Ovary (tissue), 7 donors: ENCODE measurements at regions not wholly inside any gene's neighbourhood (a gene's known extent, or its start where the extent isn't known, plus 50 kb on each side); places are given as distances from the start of the nearest gene placed in this dataset.
"Not testable (repeated sequence)": the region's sequence is repeated elsewhere in the genome, so short reads cannot be mapped to it uniquely, and the experiment has no call there.

Source experiments
- DNase-seq, 5 donors: peaks; one replicate each; pipeline ENCODE4 v3.0.0-alpha.2; 2019 to 2020
- H3K27ac ChIP-seq, 2 donors: fragments of 200-600 bp; one replicate each; pipeline versions ENCODE4 v1.5.1 to v1.8.0; 2019 to 2022
- H3K27me3 ChIP-seq: fragments of 200-600 bp; one replicate; pipeline ENCODE4 v1.8.0; 2022
- H3K36me3 ChIP-seq: fragments of 200-600 bp; sonication (generic); one replicate; pipeline ENCODE4 v1.5.1; 2019
- H3K4me1 ChIP-seq: one replicate; pipeline ENCODE4 v1.8.1; 2013; ENCODE audit warnings: mild to moderate bottlenecking, moderate library complexity; ENCODE audit not compliant: insufficient read depth
- H3K4me3 ChIP-seq: fragments of 200-600 bp; sonication (generic); one replicate; pipeline ENCODE4 v1.5.1; 2017
- H3K9me3 ChIP-seq, 2 donors: fragments of 200-600 bp in 1 of 2; sonication (generic) in 1 of 2; one replicate each; pipeline versions ENCODE4 v1.5.1 to v1.8.1; 2013 to 2019; ENCODE audit warnings: mild to moderate bottlenecking in 1 of 2, moderate library complexity in 1 of 2
- WGBS, 3 donors: extraction: QIAGEN DNeasy Blood & Tissue Kit in 1 of 3; methylation state at CpG; one replicate each; pipeline versions ENCODE4 v1.1.5 to v1.1.7; 2013 to 2017; 5-methylcytosine and 5-hydroxymethylcytosine counted together
- intact Hi-C, 4 donors: fragments of 100-400 bp; cut with DNase I; formaldehyde crosslinking; loops; one replicate each; pipeline versions ENCODE4 v1.11.0 to v1.15.1; 2022 to 2023
- donor health status: DM: no; HTN: no; CAD: no; lungs with moderate emphysema.
- donor health status: DM: no; HTN: no; CAD: no.
- donor health status: Bipolar disorder and iron deficiency.
- donor health status: DM: no; HTN: no; CAD: no.
- donor health status: DM: yes; HTN: yes; CAD: no.

GRCh38 chr21:9959220-9959964, 562.0 kb upstream of the TPTE start:
- intact Hi-C loops, H3K27me3 ChIP-seq, H3K36me3 ChIP-seq, H3K4me3 ChIP-seq, DNase-seq, H3K27ac ChIP-seq, H3K9me3 ChIP-seq, H3K4me1 ChIP-seq: not testable (repeated sequence)
- WGBS, 3 donors: 37 to 47% (median 37%) methylated on average over 3 to 4 of the region's 4 CpGs

- H3K27me3 ChIP-seq, H3K27ac ChIP-seq, intact Hi-C loops, H3K36me3 ChIP-seq, DNase-seq, H3K9me3 ChIP-seq, H3K4me3 ChIP-seq, H3K4me1 ChIP-seq: not testable (repeated sequence)
- 13 to 21% (median 14%) methylated on average over 1 of the region's 1 CpG for WGBS, 3 donors
Observed at GRCh38 chr21:9969399-9969798, 552.0 kb upstream of the TPTE start.

GRCh38 chr21:9972018-9972417, 549.4 kb upstream of the TPTE start:
- DNase-seq, intact Hi-C loops, H3K27ac ChIP-seq, H3K4me3 ChIP-seq, H3K4me1 ChIP-seq, H3K27me3 ChIP-seq, H3K9me3 ChIP-seq, H3K36me3 ChIP-seq: not testable (repeated sequence)
- 8 to 13% (median 11%) methylated on average over 1 of the region's 1 CpG for WGBS, 3 donors

GRCh38 chr21:9978371-9978770, 543.0 kb upstream of the TPTE start:
- H3K27me3 ChIP-seq, DNase-seq, H3K4me1 ChIP-seq, H3K4me3 ChIP-seq, H3K36me3 ChIP-seq, H3K27ac ChIP-seq, H3K9me3 ChIP-seq, intact Hi-C loops: not testable (repeated sequence)
- 47 to 61% (median 60%) methylated on average over 4 of the region's 4 CpGs for WGBS, 3 donors

DNA sequence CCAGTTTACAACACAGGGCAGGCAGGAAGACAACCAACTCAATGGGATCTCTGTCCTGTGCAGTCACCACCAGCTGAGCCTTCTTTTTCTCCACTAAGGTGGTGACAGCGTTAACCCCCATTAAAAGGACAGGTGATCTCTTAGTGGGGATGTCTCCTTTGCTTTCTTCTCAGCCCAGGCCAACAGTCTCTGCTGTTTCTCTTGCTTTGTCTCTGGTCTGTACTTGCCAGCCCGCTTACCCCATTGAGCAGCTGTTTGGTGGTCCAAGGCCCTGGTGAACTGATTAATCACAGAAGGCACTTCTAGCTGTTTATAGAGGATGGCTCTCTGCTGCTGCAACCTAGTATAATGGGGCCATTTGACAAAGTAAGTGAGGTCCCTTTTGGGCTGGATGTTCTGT, 523.9 kb upstream of the TPTE start:
- H3K4me3 ChIP-seq, H3K27ac ChIP-seq, H3K27me3 ChIP-seq, H3K36me3 ChIP-seq, H3K9me3 ChIP-seq, intact Hi-C loops, DNase-seq, H3K4me1 ChIP-seq: not testable (repeated sequence)
- WGBS, 3 donors: 28 to 48% (median 43%) methylated on average over 2 of the region's 2 CpGs

GRCh38 chr21:10002762-10003313, 518.5 kb upstream of the TPTE start:
- H3K27ac ChIP-seq, H3K4me3 ChIP-seq, intact Hi-C loops, H3K9me3 ChIP-seq, H3K4me1 ChIP-seq, H3K36me3 ChIP-seq, H3K27me3 ChIP-seq, DNase-seq: not testable (repeated sequence)
- WGBS, 3 donors: 39 to 44% (median 44%) methylated on average over 5 to 6 of the region's 6 CpGs

DNA sequence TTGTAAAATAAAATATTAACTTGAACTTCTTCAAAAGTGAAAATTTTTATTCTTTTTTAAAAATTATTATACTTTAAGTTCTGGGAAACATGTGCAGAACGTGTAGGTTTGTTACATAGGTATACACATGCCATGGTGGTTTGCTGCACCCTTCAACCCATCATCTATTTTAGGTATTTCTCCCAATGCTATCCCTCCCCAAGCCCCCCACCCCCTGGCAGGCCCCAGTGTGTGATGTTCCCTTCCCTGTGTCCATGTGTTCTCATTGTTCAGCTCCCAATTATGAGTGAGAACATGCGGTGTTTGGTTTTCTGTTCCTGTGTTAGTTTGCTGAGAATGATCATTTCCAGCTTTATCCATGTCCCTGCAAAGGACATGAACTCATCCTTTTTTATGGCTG, 515.6 kb upstream of the TPTE start:
- 46 to 52% (median 49%) methylated on average over 2 of the region's 2 CpGs for WGBS, 3 donors

DNA sequence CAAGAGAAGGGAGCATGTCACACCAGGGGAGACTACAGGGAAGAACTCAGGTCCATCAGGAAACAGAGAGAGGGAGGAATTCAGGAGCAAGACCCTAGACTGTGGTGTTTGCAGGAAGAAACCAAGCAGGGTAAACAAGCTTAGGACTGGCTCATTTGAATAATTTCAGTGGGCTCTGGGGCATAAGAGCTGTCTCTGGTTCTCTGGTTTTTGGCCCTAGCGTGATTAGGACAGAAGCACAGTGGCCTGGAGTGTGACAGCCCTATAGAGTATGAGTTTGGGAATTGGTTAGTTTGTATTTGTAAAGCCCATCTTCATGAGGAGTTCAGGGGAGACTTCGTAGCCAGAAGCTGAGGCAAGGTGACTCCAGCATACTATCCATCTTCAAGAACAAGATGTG, 504.4 kb upstream of the TPTE start:
- H3K4me1 ChIP-seq, H3K27me3 ChIP-seq, intact Hi-C loops, H3K4me3 ChIP-seq, H3K9me3 ChIP-seq, DNase-seq, H3K27ac ChIP-seq, H3K36me3 ChIP-seq: not testable (repeated sequence)
- 25 to 33% (median 27%) methylated on average over 2 of the region's 2 CpGs for WGBS, 3 donors

More for the DNA sequence above, 515.6 kb upstream of the TPTE start:
- intact Hi-C loops, H3K27me3 ChIP-seq, DNase-seq, H3K27ac ChIP-seq, H3K9me3 ChIP-seq, H3K4me1 ChIP-seq, H3K4me3 ChIP-seq, H3K36me3 ChIP-seq: not testable (repeated sequence)

- H3K36me3 ChIP-seq, H3K27me3 ChIP-seq, H3K9me3 ChIP-seq, H3K4me1 ChIP-seq, H3K4me3 ChIP-seq, H3K27ac ChIP-seq, intact Hi-C loops, DNase-seq: not testable (repeated sequence)
- WGBS, 3 donors: 49 to 58% (median 56%) methylated on average over 4 of the region's 4 CpGs
Observed at GRCh38 chr21:10017757-10018156, 503.6 kb upstream of the TPTE start.

GRCh38 chr21:10021462-10021861, 499.9 kb upstream of the TPTE start:
- intact Hi-C loops, H3K9me3 ChIP-seq, H3K27me3 ChIP-seq, H3K27ac ChIP-seq, H3K4me3 ChIP-seq, H3K4me1 ChIP-seq, DNase-seq, H3K36me3 ChIP-seq: not testable (repeated sequence)
- 60 to 69% (median 64%) methylated on average over 3 of the region's 3 CpGs for WGBS, 3 donors

DNA sequence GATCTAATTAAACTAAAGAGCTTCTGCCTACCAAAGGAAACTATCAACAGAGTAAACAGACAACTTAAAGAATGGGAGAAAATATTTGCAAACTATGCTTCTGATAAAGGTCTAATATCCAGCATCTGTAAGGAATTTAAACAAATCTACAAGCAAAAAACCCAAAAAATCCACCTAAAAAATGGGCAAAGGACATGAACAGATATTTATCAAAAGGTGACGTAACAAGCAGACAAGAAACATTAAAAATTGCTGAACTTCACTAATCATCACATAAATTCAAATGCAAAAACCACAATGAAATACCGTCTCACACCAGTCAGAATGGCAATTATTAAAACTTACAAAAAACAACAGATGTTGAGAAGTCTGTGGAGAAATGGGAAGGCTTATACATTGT, 498.6 kb upstream of the TPTE start:
- WGBS, 3 donors: 52 to 60% (median 58%) methylated on average over 2 of the region's 2 CpGs
- H3K27ac ChIP-seq, intact Hi-C loops: not testable (repeated sequence)

More for the DNA sequence above, 498.6 kb upstream of the TPTE start:
- DNase-seq, H3K36me3 ChIP-seq, H3K4me1 ChIP-seq, H3K27me3 ChIP-seq, H3K4me3 ChIP-seq, H3K9me3 ChIP-seq: not testable (repeated sequence)
